CD4-positive, alpha-beta memory T cell (primary cell): ENCODE measurements at regions not wholly inside any gene's neighbourhood (a gene's known extent, or its start where the extent isn't known, plus 50 kb on each side); places are given as distances from the start of the nearest gene placed in this dataset.

Source experiments
- CTCF ChIA-PET: fragments of 350-600 bp; sonication (Branson Sonifier 250); formaldehyde crosslinking; loops from one replicate; lab custom pipeline; 2021; ENCODE audit warnings: inconsistent platforms; ENCODE audit not compliant: partially characterized antibody; lab: Charles Lee
- POLR2A ChIA-PET: fragments of 350-600 bp; sonication (Branson Sonifier 250); formaldehyde crosslinking; loops from one replicate; lab custom pipeline; 2021; ENCODE audit not compliant: partially characterized antibody; lab: Charles Lee
- DNase-seq, 5 donors: peaks; one replicate each; pipeline versions ENCODE4 v3.0.0 to v3.0.0-alpha.2; 2020 to 2022; ENCODE audit warnings: mixed read lengths in 1 of 5
- H3K27ac ChIP-seq: one replicate; pipeline ENCODE4 v1.7.0; 2013; ENCODE audit warnings: low read depth, low read length
- H3K27me3 ChIP-seq: 2 replicates; pipeline ENCODE4 v1.7.0; 2013; ENCODE audit warnings: mild to moderate bottlenecking, low read length, moderate library complexity; ENCODE audit not compliant: insufficient read depth
- H3K36me3 ChIP-seq: 2 replicates; pipeline ENCODE4 v1.7.0; 2013; ENCODE audit warnings: mild to moderate bottlenecking, low read length, moderate library complexity; ENCODE audit not compliant: insufficient read depth
- H3K4me1 ChIP-seq: 2 replicates; pipeline ENCODE4 v1.7.0; 2013; ENCODE audit warnings: mild to moderate bottlenecking, low read length, moderate library complexity; ENCODE audit not compliant: insufficient read depth
- H3K4me3 ChIP-seq, 2 donors: one replicate each; pipeline ENCODE4 v1.7.0; 2013; ENCODE audit warnings: low read length in 2 of 2, mild to moderate bottlenecking in 1 of 2
- H3K9me3 ChIP-seq, 2 donors: one replicate each; pipeline ENCODE4 v1.7.0; 2013; ENCODE audit warnings: low read length in 2 of 2, control low read depth in 1 of 2; ENCODE audit not compliant: control insufficient read depth in 1 of 2
- H3K27ac Mint-ChIP-seq, 7 donors: one replicate each; pipeline ENCODE4 v1.8.0; 2020 to 2021; ENCODE audit warnings: mixed read lengths in 7 of 7, mild to moderate bottlenecking in 6 of 7, inconsistent platforms in 3 of 7, moderate library complexity in 3 of 7
- H3K27me3 Mint-ChIP-seq, 2 donors: one replicate each; pipeline ENCODE4 v1.8.0; 2020 to 2021; ENCODE audit warnings: mixed read lengths in 2 of 2
- H3K36me3 Mint-ChIP-seq, 2 donors: one replicate each; pipeline ENCODE4 v1.8.0; 2020 to 2021; ENCODE audit warnings: mixed read lengths in 2 of 2, inconsistent platforms in 1 of 2, mild to moderate bottlenecking in 1 of 2
- H3K4me1 Mint-ChIP-seq, 4 donors: one replicate each; pipeline ENCODE4 v1.8.0; 2020 to 2021; ENCODE audit warnings: mixed read lengths in 4 of 4, mild to moderate bottlenecking in 1 of 4
- H3K4me3 Mint-ChIP-seq, 8 donors: one replicate each; pipeline ENCODE4 v1.8.0; 2020 to 2021; ENCODE audit warnings: mixed read lengths in 8 of 8, mild to moderate bottlenecking in 7 of 8, moderate library complexity in 6 of 8, inconsistent platforms in 3 of 8
- H3K9me3 Mint-ChIP-seq, 8 donors: one replicate each; pipeline ENCODE4 v1.8.0; 2020 to 2021; ENCODE audit warnings: mixed read lengths in 8 of 8, mild to moderate bottlenecking in 5 of 8, inconsistent platforms in 3 of 8, moderate library complexity in 1 of 8
- intact Hi-C: fragments of 100-400 bp; cut with micrococcal nuclease; formaldehyde crosslinking; loops from one replicate; pipeline ENCODE4 v1.15.1; 2023

DNA sequence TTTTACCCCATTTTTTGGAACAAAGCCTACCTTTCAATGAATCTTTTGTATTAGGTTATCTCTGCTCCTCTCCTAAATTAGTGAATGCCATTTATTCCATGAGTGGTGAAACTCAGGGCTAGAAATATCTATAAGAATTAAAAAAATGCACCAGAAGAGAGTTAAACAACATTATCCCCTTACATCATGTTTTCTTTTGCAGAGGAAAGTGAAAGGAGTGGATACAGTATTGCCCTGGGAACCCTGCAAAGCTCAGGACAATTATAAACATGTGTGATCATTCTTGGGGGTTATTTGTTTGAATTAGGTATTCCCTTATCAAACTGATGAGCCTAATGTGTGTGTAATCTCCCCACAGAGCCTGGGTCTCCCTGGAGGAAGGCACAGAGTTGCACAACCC is 559.2 kb downstream of the RNF144A start:
- Histone ChIP-seq H3K9me3 (no peaks in the 10 kb centered on the region), H3K27me3 (no peaks in the 10 kb centered on the region), H3K36me3 (no peaks in the 10 kb centered on the region), H3K4me3 (no peak overlapping the region), H3K4me1 (no peaks in the 10 kb centered on the region), H3K27ac (no peak overlapping the region)
- H3K27ac Mint-ChIP-seq: no peak overlapping the region
- intact Hi-C loops: no loop called here
- no peak overlapping the region for H3K4me3 Mint-ChIP-seq
- CTCF ChIA-PET: no interaction called here
- peaks cover 0 to 2% (median 1%) of the 10 kb centered on the region in 8 donors for H3K9me3 Mint-ChIP-seq
- POLR2A ChIA-PET: interaction anchor here (0.6 kb wide), 1 partner anchor 443 kb away, joined by 3 read pairs; no protein-coding TSS in a partner anchor
- H3K4me1 Mint-ChIP-seq: peaks cover 0 to 3% (median under 1%) of the 10 kb centered on the region in 4 donors
- H3K27me3 Mint-ChIP-seq: peaks cover 0 to 9% of the 10 kb centered on the region in 2 donors
- no peak for DNase-seq
- peaks cover 0 to 4% of the 10 kb centered on the region in 2 donors for H3K36me3 Mint-ChIP-seq

DNA sequence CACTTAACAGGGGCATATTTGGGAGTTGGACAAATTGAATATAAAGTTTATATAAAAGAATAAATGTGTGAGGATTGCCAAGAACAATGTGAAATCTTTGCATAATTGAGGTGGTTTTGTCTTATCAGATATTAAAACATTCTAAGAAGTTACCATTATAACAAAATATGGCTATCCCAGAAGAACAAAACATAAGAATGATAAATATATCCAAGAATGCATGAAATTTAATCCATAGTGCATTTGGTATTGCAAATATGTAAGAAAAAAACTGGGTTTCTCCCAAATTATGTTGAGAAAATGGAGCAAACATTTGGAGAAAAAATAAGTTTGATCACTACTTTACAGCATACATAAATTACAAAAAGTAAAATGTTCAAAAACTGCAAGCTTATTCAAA is 562.4 kb downstream of the RNF144A start:
- intact Hi-C loops: no loop called here
- Histone ChIP-seq H3K9me3 (no peaks in the 10 kb centered on the region), H3K27me3 (no peaks in the 10 kb centered on the region), H3K27ac (no peak overlapping the region), H3K4me3 (no peak overlapping the region), H3K36me3 (no peaks in the 10 kb centered on the region), H3K4me1 (no peaks in the 10 kb centered on the region)
- H3K27me3 Mint-ChIP-seq: peaks cover 0 to 9% of the 10 kb centered on the region in 2 donors
- ChIA-PET POLR2A (no interaction called here), CTCF (no interaction called here)
- H3K4me3 Mint-ChIP-seq: no peak overlapping the region
- H3K4me1 Mint-ChIP-seq: peaks cover 0 to 2% (median 0%) of the 10 kb centered on the region in 4 donors
- no peak for DNase-seq
- H3K27ac Mint-ChIP-seq: no peak overlapping the region
- peaks cover 0 to 12% (median 3%) of the 10 kb centered on the region in 8 donors for H3K9me3 Mint-ChIP-seq
- peaks cover 0 to 8% of the 10 kb centered on the region in 2 donors for H3K36me3 Mint-ChIP-seq

DNA sequence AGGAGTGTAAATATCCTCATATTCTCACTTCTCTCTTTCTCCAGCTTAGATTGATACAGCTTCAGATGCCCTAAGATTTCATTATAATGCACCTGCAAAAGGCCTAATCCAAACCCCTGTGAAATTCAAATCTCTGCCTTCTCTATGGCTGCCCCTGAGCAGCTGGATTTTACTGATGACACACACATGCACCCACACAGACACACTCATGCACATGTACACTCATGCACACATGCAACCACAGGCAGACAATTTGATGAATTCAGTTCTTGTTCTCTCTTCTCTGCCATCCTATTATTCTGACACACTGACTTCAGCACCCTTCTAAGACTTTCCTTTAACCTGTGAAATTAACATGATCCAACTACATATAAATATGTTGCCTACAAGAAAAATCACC is 563.2 kb downstream of the RNF144A start:
- peaks cover 0 to 12% (median 3%) of the 10 kb centered on the region in 8 donors for H3K9me3 Mint-ChIP-seq
- Histone ChIP-seq H3K4me3 (no peak overlapping the region), H3K4me1 (no peaks in the 10 kb centered on the region), H3K27ac (no peak overlapping the region), H3K36me3 (no peaks in the 10 kb centered on the region), H3K9me3 (no peaks in the 10 kb centered on the region), H3K27me3 (no peaks in the 10 kb centered on the region)
- no peak overlapping the region for H3K27ac Mint-ChIP-seq
- no peak overlapping the region for H3K4me3 Mint-ChIP-seq
- DNase-seq: no peak
- peaks cover 0 to 2% (median 0%) of the 10 kb centered on the region in 4 donors for H3K4me1 Mint-ChIP-seq
- H3K27me3 Mint-ChIP-seq: peaks cover 0 to 7% of the 10 kb centered on the region in 2 donors
- POLR2A ChIA-PET: no interaction called here
- CTCF ChIA-PET: no interaction called here
- intact Hi-C loops: no loop called here
- peaks cover 0 to 4% of the 10 kb centered on the region in 2 donors for H3K36me3 Mint-ChIP-seq

DNA sequence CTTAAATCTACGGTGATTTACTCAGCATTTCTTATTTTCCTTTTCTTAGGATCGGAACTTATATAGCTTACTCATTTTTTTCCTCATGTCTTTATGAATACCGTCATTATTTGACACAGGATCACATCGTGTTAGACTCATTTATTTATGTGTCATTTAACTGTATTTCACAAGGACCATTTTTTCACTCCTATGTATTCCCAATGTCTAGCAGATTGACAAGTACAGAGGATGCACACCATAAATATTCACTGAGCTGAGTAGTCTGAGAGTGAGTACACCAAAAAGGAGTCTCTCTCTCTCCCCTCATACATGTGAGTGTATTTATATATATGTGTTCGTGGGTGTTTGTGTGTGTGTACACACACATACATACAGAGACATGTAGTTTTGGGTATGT is 573.5 kb downstream of the RNF144A start:
- no peaks in the 10 kb centered on the region for H3K9me3 ChIP-seq
- POLR2A ChIA-PET: no interaction called here
- no peak for DNase-seq
- CTCF ChIA-PET: no interaction called here
- intact Hi-C loops: no loop called here
- H3K27ac ChIP-seq: no peak overlapping the region
- no peaks in the 10 kb centered on the region for H3K27me3 ChIP-seq
- Mint-ChIP-seq H3K27me3 (no peaks in the 10 kb centered on the region), H3K9me3 (peaks cover 0 to 15% (median 8%) of the 10 kb centered on the region in 8 donors), H3K36me3 (peaks cover 0 to 5% of the 10 kb centered on the region in 2 donors), H3K4me1 (peaks cover 0 to 6% (median 2%) of the 10 kb centered on the region in 4 donors), H3K4me3 (no peak overlapping the region), H3K27ac (no peak overlapping the region)
- H3K4me1 ChIP-seq: no peaks in the 10 kb centered on the region
- H3K36me3 ChIP-seq: no peaks in the 10 kb centered on the region
- no peak overlapping the region for H3K4me3 ChIP-seq

DNA sequence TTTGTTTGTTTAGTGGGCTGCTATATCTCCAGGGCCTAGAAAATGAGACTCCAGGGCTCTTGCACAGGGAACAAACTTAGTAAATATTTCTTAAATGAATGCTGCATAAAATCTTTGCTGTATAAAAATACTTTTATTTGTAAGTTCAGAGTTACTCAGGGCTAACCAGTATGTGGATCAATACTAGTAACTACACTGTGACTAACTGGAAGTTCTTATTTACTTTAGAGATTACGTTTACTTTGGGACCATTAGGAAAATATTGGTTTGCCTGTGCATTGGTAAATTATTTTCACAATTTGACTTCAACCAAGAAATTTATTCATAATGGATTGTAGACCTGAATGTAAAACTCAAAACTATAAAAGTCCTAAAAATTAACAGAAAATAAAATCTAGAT is 575.5 kb downstream of the RNF144A start:
- no peak overlapping the region for H3K4me3 Mint-ChIP-seq
- ChIA-PET CTCF (no interaction called here), POLR2A (no interaction called here)
- peaks cover 0 to 5% of the 10 kb centered on the region in 2 donors for H3K36me3 Mint-ChIP-seq
- H3K4me1 ChIP-seq: no peaks in the 10 kb centered on the region
- H3K27ac Mint-ChIP-seq: no peak overlapping the region
- no peaks in the 10 kb centered on the region for H3K27me3 ChIP-seq
- no peaks in the 10 kb centered on the region for H3K36me3 ChIP-seq
- no peaks in the 10 kb centered on the region for H3K27me3 Mint-ChIP-seq
- DNase-seq: no peak
- no peak overlapping the region for H3K4me3 ChIP-seq
- H3K27ac ChIP-seq: no peak overlapping the region
- intact Hi-C loops: no loop called here
- no peaks in the 10 kb centered on the region for H3K9me3 ChIP-seq
- peaks cover 0 to 3% (median 1%) of the 10 kb centered on the region in 4 donors for H3K4me1 Mint-ChIP-seq
- H3K9me3 Mint-ChIP-seq: peaks cover 0 to 15% (median 8%) of the 10 kb centered on the region in 8 donors

DNA sequence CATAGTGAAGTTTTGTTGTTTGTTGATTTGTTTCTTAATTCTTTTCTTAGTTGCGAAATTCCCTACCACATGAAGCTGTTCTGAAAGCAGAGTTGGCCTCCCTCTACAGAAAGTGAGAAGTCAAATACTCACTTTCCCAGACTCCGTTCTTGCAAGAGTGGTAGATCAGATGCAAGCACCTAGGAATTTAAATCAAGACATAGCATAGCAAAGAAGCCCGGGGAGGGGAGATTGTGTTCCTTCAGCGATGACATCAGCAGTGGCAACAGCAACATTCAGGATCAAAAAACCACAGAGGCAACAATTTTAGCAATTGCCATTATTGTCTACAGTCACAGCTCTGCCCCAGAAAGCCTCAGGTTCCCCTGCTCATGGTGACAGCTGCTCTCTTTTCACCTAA is 580.0 kb downstream of the RNF144A start:
- Mint-ChIP-seq H3K36me3 (peaks cover 0 to 5% of the 10 kb centered on the region in 2 donors), H3K4me3 (no peak overlapping the region), H3K4me1 (peaks cover 0 to 2% (median under 1%) of the 10 kb centered on the region in 4 donors), H3K27me3 (peaks cover 0 to 4% of the 10 kb centered on the region in 2 donors), H3K27ac (peak overlapping the region in 1 of 7 donors; percentile 44), H3K9me3 (peaks cover 0 to 15% (median 8%) of the 10 kb centered on the region in 8 donors)
- intact Hi-C loops: no loop called here
- Histone ChIP-seq H3K9me3 (no peaks in the 10 kb centered on the region), H3K4me3 (no peak overlapping the region), H3K4me1 (no peaks in the 10 kb centered on the region), H3K36me3 (no peaks in the 10 kb centered on the region), H3K27ac (no peak overlapping the region), H3K27me3 (no peaks in the 10 kb centered on the region)
- POLR2A ChIA-PET: no interaction called here
- DNase-seq: no peak
- CTCF ChIA-PET: no interaction called here

DNA sequence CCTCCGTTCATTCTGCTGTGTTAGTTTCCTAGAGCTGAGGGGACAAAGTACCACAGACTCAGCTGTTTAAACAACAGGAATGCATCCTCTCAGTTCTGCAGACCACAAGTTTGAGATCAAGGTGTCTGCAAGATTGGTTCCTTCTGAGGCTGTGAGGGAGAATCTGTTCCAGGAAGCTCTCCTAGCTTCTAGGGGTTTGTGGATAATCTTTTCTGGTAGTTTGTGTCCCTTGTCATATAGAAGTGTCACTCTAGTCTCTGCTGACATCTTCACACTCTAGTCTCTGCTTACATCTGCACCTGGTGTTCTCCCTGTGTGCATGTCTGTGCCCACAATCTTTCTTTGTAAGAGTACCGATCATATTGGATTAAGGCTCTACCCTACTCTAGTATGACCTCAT is 581.8 kb downstream of the RNF144A start:
- H3K4me1 ChIP-seq: no peaks in the 10 kb centered on the region
- Mint-ChIP-seq H3K27me3 (peaks cover 0 to 4% of the 10 kb centered on the region in 2 donors), H3K36me3 (peaks cover 0 to 1% of the 10 kb centered on the region in 2 donors), H3K4me1 (peaks cover 0 to 2% (median under 1%) of the 10 kb centered on the region in 4 donors), H3K27ac (no peak overlapping the region), H3K4me3 (no peak overlapping the region), H3K9me3 (peaks cover 0 to 11% (median 3%) of the 10 kb centered on the region in 8 donors)
- intact Hi-C loops: no loop called here
- DNase-seq: no peak
- H3K4me3 ChIP-seq: no peak overlapping the region
- H3K27ac ChIP-seq: no peak overlapping the region
- POLR2A ChIA-PET: no interaction called here
- no peaks in the 10 kb centered on the region for H3K9me3 ChIP-seq
- H3K27me3 ChIP-seq: no peaks in the 10 kb centered on the region
- H3K36me3 ChIP-seq: no peaks in the 10 kb centered on the region
- CTCF ChIA-PET: no interaction called here
